A673 (cell line): ENCODE measurements at regions not wholly inside any gene's neighbourhood (a gene's known extent, or its start where the extent isn't known, plus 50 kb on each side); places are given as distances from the start of the nearest gene placed in this dataset.

Experiments
- CTCF ChIP-seq: fragments of 300-800, 200-600 bp; sonication (generic); conservative IDR thresholded peaks from 2 replicates; pipeline ENCODE4 v1.5.1; 2017; ENCODE audit warnings: low read depth, mild to moderate bottlenecking, antibody characterized with exemption, low read length, moderate library complexity, mixed read lengths
- EZH2 ChIP-seq: fragments of 200-600 bp; sonication (generic); IDR thresholded peaks from 2 replicates; pipeline ENCODE4 v1.6.1; 2017; ENCODE audit warnings: borderline replicate concordance, low read depth, mild to moderate bottlenecking, mixed read lengths, antibody characterized with exemption, low read length; ENCODE audit not compliant: poor library complexity, severe bottlenecking

DNA sequence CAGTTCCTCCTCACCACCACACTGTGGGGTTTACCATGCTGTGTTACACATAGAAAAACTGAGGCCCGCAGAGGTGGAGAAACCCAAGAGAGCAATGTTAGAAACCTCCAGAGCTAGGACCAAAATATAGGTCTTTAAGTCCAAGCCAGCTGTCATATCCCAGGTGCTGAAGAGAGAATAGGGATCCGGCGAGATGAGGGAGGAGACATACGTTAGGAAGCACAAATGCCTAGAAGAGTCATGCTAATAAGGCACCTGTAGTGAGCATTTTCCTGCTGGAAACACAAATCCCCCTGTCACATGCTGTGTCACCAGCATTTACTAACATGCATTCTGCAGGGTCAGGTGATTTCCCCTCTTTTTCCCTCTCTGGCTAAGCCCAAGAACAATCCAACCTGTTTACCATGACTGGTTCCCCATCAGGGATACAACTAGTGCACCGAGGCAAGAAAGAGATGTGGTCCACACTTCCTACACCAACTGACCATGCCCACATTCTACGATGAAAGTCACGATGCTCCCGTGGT is 168.6 kb upstream of the CAMK1G start:
- TF ChIP-seq CTCF (no peak), EZH2 (no peak)
